Gastrocnemius medialis (tissue), 4 donors: ENCODE measurements at regions not wholly inside any gene's neighbourhood (a gene's known extent, or its start where the extent isn't known, plus 50 kb on each side); places are given as distances from the start of the nearest gene placed in this dataset.

ENCODE experiments used
- CTCF ChIP-seq, 5 experiments: fragments of 450-650 bp in 3 of 5; fragments of 200-600 bp in 2 of 5; sonication (generic) in 2 of 5; IDR thresholded peaks in 4 of 5; conservative IDR thresholded peaks in 1 of 5; 1 replicate in 4 of 5; 2 replicates in 1 of 5; pipeline ENCODE4 v1.5.1; 2016 to 2019; ENCODE audit warnings: antibody characterized with exemption in 5 of 5, mild to moderate bottlenecking in 3 of 5, moderate library complexity in 3 of 5
- POLR2A ChIP-seq, 2 donors: fragments of 450-650 bp; IDR thresholded peaks; one replicate each; pipeline ENCODE4 v1.6.1; 2017; ENCODE audit warnings: antibody characterized with exemption in 2 of 2, mild to moderate bottlenecking in 2 of 2, moderate library complexity in 2 of 2

GRCh38 chr3:110579840-110580550, 491.6 kb upstream of the NECTIN3 start:
- no peak for TF ChIP-seq CTCF (IDR thresholded peaks at IDR 0.05 in 4 of 5, conservative IDR thresholded peaks at IDR 0.05 in 1 of 5)
- no peak for TF ChIP-seq POLR2A (IDR thresholded peaks at IDR 0.05)
